ENCODE measurements at regions not wholly inside any gene's neighbourhood (a gene's known extent, or its start where the extent isn't known, plus 50 kb on each side); places are given as distances from the start of the nearest gene placed in this dataset.
"Not testable (repeated sequence)": the region's sequence is repeated elsewhere in the genome, so short reads cannot be mapped to it uniquely, and the experiment has no call there.

DNA sequence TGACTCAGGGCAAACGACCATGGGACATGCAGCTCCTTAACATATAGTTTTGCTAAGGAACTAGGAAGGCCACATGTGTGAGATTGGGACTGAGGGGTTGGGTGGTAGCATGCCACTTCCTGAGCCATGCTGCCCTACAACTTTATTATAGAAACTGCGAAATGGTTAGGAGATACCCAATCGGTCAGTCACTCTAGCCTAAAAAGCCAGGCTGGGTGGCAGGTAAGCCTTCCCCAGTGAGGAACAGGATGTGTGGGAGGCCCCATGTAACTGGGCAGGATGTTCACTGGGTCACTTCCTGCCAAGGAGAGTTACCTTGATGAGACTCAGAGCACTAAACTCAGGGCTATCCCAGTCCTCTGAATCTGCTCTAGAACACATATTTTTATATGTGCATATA lies 123.5 kb downstream of the MAP3K7 start:
- DNase-seq = no peak

GRCh38 chr6:90462102-90462501 lies 124.8 kb downstream of the MAP3K7 start:
- DNase-seq = no peak

DNA sequence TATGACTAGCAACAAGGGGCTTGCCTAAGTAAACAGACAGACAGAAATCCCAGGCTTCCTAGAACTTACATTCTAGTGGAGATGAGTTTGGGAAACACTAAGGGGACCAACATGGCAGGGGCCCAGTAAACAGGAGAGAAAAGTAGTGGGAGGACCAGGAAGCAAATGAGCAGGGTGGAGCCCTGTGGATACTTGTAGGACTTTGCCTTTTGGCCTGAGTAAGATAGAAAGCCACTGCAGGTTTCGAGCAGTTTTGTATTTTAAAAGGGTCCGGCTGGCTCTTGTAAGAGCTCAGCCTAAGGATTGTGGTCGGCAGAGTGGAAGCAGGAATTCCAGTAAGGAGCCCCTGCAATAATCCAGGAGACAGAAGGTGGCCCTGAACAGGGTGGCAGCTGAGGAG lies 125.5 kb downstream of the MAP3K7 start:
- no peak for DNase-seq

- DNase-seq = no peak
These were observed 126.8 kb downstream of the MAP3K7 start for GRCh38 chr6:90460051-90460450.

GRCh38 chr6:90459225-90459758 lies 127.6 kb downstream of the MAP3K7 start:
- DNase-seq = no peak

GRCh38 chr6:90458353-90459224 lies 128.3 kb downstream of the MAP3K7 start:
- no peak for DNase-seq

DNA sequence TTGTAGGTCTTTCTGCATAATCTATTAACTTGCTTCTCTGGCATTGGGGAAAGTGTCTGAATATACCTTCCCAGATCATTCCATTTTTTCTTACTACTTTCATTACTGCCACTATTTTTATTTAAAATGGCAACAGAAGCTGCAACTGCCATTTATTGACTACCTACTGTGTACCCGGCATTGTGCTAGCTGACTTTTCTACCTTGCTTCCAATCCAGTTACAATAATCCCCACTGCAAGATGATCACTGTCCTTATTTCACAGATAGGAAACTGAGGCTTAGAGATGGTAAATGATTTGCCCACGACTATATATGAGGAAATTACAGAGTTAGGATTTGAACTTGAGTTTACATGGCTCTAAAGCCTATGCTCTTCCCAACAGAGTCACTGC lies 129.0 kb downstream of the MAP3K7 start:
- DNase-seq = no peak

DNA sequence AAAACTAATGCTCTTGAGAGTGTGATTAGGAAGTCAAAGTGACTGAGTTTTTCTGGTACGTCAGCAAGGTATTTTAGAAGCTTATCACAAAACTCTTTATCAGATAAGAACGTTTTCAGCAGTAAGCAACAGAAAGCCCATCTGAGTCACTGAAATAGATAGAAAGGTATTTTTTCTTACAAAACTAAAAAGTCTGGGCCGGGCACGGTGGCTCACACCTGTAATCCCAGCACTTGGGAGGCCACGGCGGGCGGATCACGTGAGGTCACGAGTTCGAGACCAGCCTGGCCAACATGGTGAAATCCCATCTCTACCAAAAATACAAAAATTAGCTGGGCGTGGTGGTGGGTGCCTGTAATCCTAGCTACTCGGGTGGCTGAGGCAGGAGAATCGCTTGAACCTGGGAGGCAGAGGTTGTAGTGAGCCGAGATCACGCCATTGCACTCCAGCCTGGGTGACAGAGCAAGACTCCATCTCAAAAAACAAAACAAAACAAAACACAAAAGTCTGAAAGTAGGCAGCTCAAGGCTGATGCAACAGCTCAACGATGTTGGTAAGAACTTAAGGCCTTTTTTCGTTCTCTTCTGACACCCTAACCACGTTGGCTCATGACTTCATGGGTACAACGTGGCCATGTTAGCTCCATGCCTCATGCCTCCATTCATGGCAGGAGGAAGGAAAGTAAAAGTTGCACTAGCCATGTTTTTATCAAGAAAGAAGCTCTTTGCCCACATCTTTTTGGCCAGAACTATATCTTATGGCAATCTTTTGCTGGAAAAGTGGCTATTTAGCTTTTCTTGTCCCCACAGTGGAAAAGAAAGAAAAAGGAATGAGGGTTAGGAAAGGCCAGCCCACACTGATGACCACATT lies 129.6 kb downstream of the MAP3K7 start:
- not testable (repeated sequence) for DNase-seq

GRCh38 chr6:90456001-90456400 lies 130.9 kb downstream of the MAP3K7 start:
- DNase-seq = no peak

GRCh38 chr6:90454836-90455427 lies 131.9 kb downstream of the MAP3K7 start:
- no peak for DNase-seq

DNA sequence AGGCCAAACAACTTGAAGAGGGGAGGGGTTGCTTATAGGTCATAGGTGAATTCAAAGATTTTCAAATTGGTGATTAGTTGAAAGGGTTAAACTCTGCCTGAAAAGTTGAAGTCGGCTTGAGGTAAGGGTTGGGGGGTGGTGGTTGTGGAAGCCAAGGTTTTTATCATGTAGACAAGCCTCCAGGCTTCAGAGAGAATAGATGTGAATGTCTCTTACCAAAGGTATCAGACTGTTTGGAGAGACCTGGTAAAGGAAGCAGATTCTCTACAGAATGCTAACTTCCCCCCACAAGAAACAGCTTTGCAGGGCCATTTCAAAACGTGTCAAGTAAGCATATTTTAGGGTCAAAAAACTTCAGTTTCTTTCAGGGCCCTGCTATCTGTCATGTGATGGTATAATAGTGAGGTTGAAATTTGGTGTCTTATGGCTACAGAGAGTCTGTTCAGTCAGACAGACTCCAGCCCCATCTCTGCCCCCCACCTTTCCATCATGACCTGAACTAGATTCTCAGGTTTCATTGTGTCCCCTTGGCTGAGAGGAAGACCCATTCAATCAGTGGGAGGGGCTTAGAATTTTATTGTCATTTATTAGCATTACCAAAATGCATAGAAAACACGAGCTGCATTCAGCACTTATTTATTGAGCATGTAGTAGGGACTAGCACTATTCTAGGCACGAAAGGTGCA lies 136.5 kb downstream of the MAP3K7 start:
- DNase-seq = no peak

DNA sequence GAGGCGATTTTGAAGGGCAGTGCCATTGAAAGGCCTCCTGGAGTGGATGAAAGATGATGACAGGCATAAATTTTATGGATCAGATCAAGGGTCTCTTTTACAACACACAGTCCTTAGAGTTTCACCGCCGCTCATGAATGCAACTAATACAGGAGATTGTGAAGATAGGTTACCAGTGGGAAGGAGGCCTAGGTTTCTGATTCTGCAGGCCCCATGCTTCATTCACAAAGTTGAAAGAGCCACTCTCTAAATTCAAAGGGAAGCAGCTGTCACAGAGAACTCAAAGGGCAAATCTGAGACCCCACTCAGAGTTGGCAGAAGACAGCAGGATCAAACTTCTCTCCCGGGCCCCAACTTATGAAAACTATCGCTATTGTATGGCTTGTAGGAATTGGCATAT lies 137.6 kb downstream of the MAP3K7 start:
- DNase-seq = no peak

GRCh38 chr6:90448836-90449235 lies 138.0 kb downstream of the MAP3K7 start:
- DNase-seq = no peak

GRCh38 chr6:90446164-90446563 lies 140.7 kb downstream of the MAP3K7 start:
- no peak for DNase-seq

DNA sequence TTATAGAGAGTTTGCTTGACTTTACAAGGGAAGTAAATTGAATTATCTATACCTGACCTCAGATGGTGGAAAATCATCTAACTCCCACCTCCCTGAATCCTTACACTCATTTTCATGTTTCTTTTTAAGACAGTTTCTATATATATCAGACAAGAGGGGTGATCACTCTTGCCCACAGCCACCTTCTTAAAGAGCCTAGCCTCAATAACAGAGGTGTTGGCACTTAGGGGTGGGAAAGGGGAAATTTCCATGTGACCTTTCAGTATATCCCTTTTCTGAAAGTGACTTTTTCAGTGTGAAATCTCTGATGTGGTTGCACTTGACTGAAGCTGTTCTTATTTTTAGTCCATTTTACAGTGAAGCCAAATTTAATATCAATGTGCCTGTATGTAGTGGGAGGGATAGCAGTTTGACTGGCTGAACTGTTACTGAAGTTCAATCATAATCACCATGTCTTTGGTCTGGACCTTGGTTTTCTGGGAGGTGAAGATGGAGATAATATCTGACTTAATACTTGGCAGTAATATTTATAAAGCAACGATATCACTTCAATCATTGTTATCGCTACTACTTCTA lies 141.3 kb downstream of the MAP3K7 start:
- no peak for DNase-seq

DNA sequence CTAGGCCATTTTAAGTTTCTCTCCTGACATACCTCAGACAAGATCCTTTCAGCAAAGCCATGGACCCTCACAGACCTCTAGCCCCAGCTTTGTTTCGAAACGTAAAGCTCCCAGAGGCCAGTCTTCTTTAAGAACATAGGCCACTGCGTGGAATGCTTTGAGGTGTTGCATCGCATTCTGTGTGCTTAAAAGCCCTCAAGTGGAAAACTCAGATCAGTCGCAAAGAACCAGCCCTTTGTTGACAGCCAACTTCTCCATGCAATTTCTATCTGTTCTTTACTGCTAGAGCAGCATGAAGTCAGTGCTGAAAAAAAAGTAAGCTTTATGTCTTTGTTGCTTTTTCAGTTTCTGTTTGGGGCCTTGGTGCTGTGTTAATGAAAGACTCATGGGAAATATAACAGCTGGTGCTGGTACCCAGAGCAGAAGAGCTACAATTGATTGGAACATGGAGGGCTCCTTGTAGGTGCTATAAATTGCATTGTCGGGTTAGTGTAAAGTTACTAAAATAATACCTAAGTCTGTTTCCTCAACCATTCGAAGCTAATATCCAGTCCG lies 142.6 kb downstream of the MAP3K7 start:
- DNase-seq = peak; percentile 22

GRCh38 chr6:90442366-90442765 lies 144.5 kb downstream of the MAP3K7 start:
- DNase-seq = no peak

- no peak for DNase-seq
These were observed 144.1 kb upstream of the BACH2 start for GRCh38 chr6:90440586-90441283.

- no peak for DNase-seq
These were observed 142.9 kb upstream of the BACH2 start for GRCh38 chr6:90439586-90439985.

DNA sequence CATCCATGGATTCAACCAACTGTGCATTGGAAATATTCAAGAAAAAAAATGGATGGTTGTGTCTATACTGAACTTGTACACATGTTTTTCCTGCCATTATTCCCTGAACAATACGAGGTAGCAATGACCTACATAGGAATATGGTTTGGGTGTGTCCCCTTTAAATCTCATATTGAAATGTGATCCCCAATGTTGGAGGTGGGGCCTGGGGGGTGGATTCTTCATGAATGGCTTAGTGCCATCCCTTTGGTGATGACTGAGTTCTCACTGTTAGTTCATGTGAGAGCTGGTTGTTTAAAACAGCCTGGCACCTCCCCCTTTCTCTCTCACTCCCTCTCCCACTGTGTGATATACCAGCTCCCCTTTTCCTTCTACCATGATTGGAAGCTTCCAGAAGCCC lies 139.8 kb upstream of the BACH2 start:
- no peak for DNase-seq

Data from right kidney (tissue), 1 donor.